HEK293 (cell line): ENCODE measurements at regions not wholly inside any gene's neighbourhood (a gene's known extent, or its start where the extent isn't known, plus 50 kb on each side); places are given as distances from the start of the nearest gene placed in this dataset.

Experiments
- CTCF ChIA-PET: fragments of 350-600 bp; formaldehyde crosslinking; extraction: SDS; loops from one replicate; lab custom pipeline; 2021; ENCODE audit warnings: antibody characterized with exemption; lab: Yijun Ruan, JAX
- POLR2A ChIA-PET: fragments of 300-600 bp; formaldehyde crosslinking; extraction: SDS; loops from one replicate; lab custom pipeline; 2020; ENCODE audit warnings: antibody characterized with exemption, inconsistent platforms; lab: Yijun Ruan, JAX
- H3K27ac ChIP-seq: fragments of 200-500 bp; sonication (Bioruptor generic); 2 replicates; pipeline ENCODE4 v1.5.1; 2014; ENCODE audit warnings: low read depth, low read length, control low read depth, inconsistent platforms; ENCODE audit errors: extremely low read depth
- H3K36me3 ChIP-seq, 2 experiments: fragments of 200-500 bp in 1 of 2; sonication (Bioruptor generic) in 1 of 2; 1 replicate in 1 of 2; 2 replicates in 1 of 2; pipeline ENCODE4 v1.5.1; 2014 to 2017; ENCODE audit warnings: inconsistent platforms in 2 of 2, low read length in 2 of 2; ENCODE audit not compliant: control insufficient read depth in 2 of 2, insufficient read depth in 1 of 2
- H3K4me1 ChIP-seq: fragments of 200-500 bp; sonication (Bioruptor generic); 2 replicates; pipeline ENCODE4 v1.5.1; 2014; ENCODE audit warnings: mild to moderate bottlenecking, low read length, inconsistent platforms; ENCODE audit not compliant: control insufficient read depth, insufficient read depth
- H3K4me3 ChIP-seq: 2 replicates; pipeline ENCODE4 v1.5.1; 2011; ENCODE audit warnings: low read depth, mild to moderate bottlenecking, control low read depth, low read length, moderate library complexity
- H3K9me3 ChIP-seq: fragments of 200-500 bp; sonication (Bioruptor generic); 2 replicates; pipeline ENCODE4 v1.5.1; 2014; ENCODE audit warnings: low read depth, low read length, inconsistent platforms; ENCODE audit not compliant: control insufficient read depth, insufficient read depth
- MEIS1 ChIP-seq: sonication (generic); formaldehyde crosslinking; IDR thresholded peaks from 2 replicates; pipeline ENCODE4 v1.8.1; 2022; ENCODE audit warnings: missing genetic modification reagents, mild to moderate bottlenecking, borderline replicate concordance
- OVOL3 ChIP-seq: fragments of 450-650 bp; formaldehyde crosslinking; IDR thresholded peaks from 2 replicates; pipeline ENCODE4 v1.5.1; 2016; ENCODE audit warnings: missing biosample characterization, missing genetic modification characterization
- ZBTB21 ChIP-seq: fragments of 450-650 bp; formaldehyde crosslinking; IDR thresholded peaks from 2 replicates; pipeline ENCODE4 v1.5.1; 2017; ENCODE audit warnings: missing biosample characterization, missing genetic modification characterization
- ZNF114 ChIP-seq: fragments of 450-650 bp; formaldehyde crosslinking; IDR thresholded peaks from 2 replicates; pipeline ENCODE4 v1.5.0; 2017; ENCODE audit warnings: missing biosample characterization, missing genetic modification characterization
- ZNF121 ChIP-seq: fragments of 450-650 bp; formaldehyde crosslinking; IDR thresholded peaks from 2 replicates; pipeline ENCODE4 v1.5.1; 2016; ENCODE audit warnings: missing biosample characterization, missing genetic modification characterization
- ZNF138 ChIP-seq: fragments of 450-650 bp; formaldehyde crosslinking; IDR thresholded peaks from 2 replicates; pipeline ENCODE4 v1.5.1; 2016; ENCODE audit warnings: missing biosample characterization, missing genetic modification characterization, borderline replicate concordance
- ZNF2 ChIP-seq: fragments of 450-650 bp; formaldehyde crosslinking; IDR thresholded peaks from 2 replicates; pipeline ENCODE4 v1.5.1; 2016; ENCODE audit warnings: missing biosample characterization, missing genetic modification characterization
- ZNF37A ChIP-seq: fragments of 450-650 bp; IDR thresholded peaks from 2 replicates; pipeline ENCODE4 v1.5.1; 2018; ENCODE audit warnings: missing biosample characterization, missing genetic modification characterization
- ZNF48 ChIP-seq: fragments of 450-650 bp; formaldehyde crosslinking; IDR thresholded peaks from 2 replicates; pipeline ENCODE4 v1.5.1; 2016; ENCODE audit warnings: missing biosample characterization, missing genetic modification characterization
- ZNF571 ChIP-seq: fragments of 450-650 bp; formaldehyde crosslinking; IDR thresholded peaks from 2 replicates; pipeline ENCODE4 v1.5.0; 2017; ENCODE audit warnings: missing biosample characterization, missing genetic modification characterization
- ZNF629 ChIP-seq: fragments of 450-650 bp; formaldehyde crosslinking; IDR thresholded peaks from 2 replicates; pipeline ENCODE4 v1.5.1; 2017; ENCODE audit warnings: missing biosample characterization, missing genetic modification characterization
- ZNF660 ChIP-seq: fragments of 450-650 bp; IDR thresholded peaks from 2 replicates; pipeline ENCODE4 v1.5.1; 2018; ENCODE audit warnings: missing biosample characterization, mild to moderate bottlenecking, missing genetic modification characterization
- ZNF707 ChIP-seq: fragments of 450-650 bp; formaldehyde crosslinking; IDR thresholded peaks from 2 replicates; pipeline ENCODE4 v1.5.1; 2016; ENCODE audit warnings: missing biosample characterization, missing genetic modification characterization
- TF ChIP-seq, protein P1 (sequence below): fragments of 450-650 bp; formaldehyde crosslinking; IDR thresholded peaks from 2 replicates; pipeline ENCODE4 v1.5.1; 2016; ENCODE audit warnings: missing biosample characterization, missing genetic modification characterization
- TF ChIP-seq, protein P2 (sequence below): fragments of 450-650 bp; formaldehyde crosslinking; IDR thresholded peaks from 2 replicates; pipeline ENCODE4 v1.5.1; 2016; ENCODE audit warnings: missing biosample characterization, missing genetic modification characterization
- TF ChIP-seq, protein P3 (sequence below): fragments of 450-650 bp; formaldehyde crosslinking; IDR thresholded peaks from 2 replicates; pipeline ENCODE4 v1.5.0; 2017; ENCODE audit warnings: missing biosample characterization, missing genetic modification characterization, borderline replicate concordance
- TF ChIP-seq, protein P4 (sequence below): fragments of 450-650 bp; formaldehyde crosslinking; IDR thresholded peaks from 2 replicates; pipeline ENCODE4 v1.5.1; 2017; ENCODE audit warnings: missing biosample characterization, missing genetic modification characterization

DNA sequence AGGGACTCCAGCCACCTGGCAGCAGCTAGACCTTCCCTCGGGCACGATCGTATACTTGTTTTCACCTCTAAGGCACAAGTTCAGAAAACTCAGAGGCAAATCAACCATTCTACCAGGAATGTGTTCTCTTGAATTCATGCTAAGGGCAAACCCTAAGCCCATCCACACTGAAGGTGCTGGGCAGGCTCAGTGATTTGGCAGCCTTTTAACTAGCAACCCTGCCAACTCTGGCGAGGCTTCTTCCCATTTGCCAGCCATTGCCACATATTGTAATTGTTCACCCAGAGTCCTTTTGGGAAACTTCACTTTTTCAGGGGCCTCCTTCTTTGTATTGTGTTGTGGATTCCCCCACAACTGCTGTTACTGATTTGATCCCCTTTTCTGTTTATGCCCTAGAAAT is 298.6 kb upstream of the LDB2 start:
- POLR2A ChIA-PET: no interaction called here
- no peaks in the 10 kb centered on the region for H3K9me3 ChIP-seq
- TF ChIP-seq ZNF629 (no peak), ZNF707 (tag by site-specific recombination) (no peak), OVOL3 (tag by site-specific recombination) (no peak), ZNF571 (tag by site-specific recombination) (no peak), ZNF48 (tag by site-specific recombination) (no peak), ZNF2 (no peak), MEIS1 (no peak), ZNF121 (tag by site-specific recombination) (no peak), ZNF114 (tag by site-specific recombination) (no peak), ZNF660 (tag by site-specific recombination) (no peak), ZNF138 (no peak), ZBTB21 (tag by site-specific recombination) (no peak), ZNF37A (tag by site-specific recombination) (no peak)
- TF ChIP-seq, protein P1, sequence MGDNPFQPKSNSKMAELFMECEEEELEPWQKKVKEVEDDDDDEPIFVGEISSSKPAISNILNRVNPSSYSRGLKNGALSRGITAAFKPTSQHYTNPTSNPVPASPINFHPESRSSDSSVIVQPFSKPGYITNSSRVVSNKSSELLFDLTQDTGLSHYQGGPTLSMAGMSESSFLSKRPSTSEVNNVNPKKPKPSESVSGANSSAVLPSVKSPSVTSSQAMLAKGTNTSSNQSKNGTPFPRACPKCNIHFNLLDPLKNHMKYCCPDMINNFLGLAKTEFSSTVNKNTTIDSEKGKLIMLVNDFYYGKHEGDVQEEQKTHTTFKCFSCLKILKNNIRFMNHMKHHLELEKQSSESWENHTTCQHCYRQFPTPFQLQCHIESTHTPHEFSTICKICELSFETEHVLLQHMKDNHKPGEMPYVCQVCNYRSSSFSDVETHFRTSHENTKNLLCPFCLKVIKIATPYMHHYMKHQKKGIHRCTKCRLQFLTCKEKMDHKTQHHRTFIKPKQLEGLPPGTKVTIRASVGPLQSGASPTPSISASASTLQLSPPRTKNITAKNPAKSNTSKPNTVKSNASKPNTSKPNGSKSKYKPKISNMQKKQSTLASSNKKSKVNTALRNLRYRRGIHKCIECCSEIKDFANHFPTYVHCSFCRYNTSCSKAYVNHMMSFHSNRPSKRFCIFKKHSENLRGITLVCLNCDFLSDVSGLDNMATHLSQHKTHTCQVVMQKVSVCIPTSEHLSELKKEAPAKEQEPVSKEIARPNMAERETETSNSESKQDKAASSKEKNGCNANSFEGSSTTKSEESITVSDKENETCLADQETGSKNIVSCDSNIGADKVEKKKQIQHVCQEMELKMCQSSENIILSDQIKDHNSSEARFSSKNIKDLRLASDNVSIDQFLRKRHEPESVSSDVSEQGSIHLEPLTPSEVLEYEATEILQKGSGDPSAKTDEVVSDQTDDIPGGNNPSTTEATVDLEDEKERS (tag by site-specific recombination): no peak
- TF ChIP-seq, protein P2, sequence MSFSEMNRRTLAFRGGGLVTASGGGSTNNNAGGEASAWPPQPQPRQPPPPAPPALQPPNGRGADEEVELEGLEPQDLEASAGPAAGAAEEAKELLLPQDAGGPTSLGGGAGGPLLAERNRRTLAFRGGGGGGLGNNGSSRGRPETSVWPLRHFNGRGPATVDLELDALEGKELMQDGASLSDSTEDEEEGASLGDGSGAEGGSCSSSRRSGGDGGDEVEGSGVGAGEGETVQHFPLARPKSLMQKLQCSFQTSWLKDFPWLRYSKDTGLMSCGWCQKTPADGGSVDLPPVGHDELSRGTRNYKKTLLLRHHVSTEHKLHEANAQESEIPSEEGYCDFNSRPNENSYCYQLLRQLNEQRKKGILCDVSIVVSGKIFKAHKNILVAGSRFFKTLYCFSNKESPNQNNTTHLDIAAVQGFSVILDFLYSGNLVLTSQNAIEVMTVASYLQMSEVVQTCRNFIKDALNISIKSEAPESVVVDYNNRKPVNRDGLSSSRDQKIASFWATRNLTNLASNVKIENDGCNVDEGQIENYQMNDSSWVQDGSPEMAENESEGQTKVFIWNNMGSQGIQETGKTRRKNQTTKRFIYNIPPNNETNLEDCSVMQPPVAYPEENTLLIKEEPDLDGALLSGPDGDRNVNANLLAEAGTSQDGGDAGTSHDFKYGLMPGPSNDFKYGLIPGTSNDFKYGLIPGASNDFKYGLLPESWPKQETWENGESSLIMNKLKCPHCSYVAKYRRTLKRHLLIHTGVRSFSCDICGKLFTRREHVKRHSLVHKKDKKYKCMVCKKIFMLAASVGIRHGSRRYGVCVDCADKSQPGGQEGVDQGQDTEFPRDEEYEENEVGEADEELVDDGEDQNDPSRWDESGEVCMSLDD (tag by site-specific recombination): no peak
- TF ChIP-seq, protein P3, sequence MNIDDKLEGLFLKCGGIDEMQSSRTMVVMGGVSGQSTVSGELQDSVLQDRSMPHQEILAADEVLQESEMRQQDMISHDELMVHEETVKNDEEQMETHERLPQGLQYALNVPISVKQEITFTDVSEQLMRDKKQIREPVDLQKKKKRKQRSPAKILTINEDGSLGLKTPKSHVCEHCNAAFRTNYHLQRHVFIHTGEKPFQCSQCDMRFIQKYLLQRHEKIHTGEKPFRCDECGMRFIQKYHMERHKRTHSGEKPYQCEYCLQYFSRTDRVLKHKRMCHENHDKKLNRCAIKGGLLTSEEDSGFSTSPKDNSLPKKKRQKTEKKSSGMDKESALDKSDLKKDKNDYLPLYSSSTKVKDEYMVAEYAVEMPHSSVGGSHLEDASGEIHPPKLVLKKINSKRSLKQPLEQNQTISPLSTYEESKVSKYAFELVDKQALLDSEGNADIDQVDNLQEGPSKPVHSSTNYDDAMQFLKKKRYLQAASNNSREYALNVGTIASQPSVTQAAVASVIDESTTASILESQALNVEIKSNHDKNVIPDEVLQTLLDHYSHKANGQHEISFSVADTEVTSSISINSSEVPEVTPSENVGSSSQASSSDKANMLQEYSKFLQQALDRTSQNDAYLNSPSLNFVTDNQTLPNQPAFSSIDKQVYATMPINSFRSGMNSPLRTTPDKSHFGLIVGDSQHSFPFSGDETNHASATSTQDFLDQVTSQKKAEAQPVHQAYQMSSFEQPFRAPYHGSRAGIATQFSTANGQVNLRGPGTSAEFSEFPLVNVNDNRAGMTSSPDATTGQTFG (tag by site-specific recombination): no peak
- TF ChIP-seq, protein P4, sequence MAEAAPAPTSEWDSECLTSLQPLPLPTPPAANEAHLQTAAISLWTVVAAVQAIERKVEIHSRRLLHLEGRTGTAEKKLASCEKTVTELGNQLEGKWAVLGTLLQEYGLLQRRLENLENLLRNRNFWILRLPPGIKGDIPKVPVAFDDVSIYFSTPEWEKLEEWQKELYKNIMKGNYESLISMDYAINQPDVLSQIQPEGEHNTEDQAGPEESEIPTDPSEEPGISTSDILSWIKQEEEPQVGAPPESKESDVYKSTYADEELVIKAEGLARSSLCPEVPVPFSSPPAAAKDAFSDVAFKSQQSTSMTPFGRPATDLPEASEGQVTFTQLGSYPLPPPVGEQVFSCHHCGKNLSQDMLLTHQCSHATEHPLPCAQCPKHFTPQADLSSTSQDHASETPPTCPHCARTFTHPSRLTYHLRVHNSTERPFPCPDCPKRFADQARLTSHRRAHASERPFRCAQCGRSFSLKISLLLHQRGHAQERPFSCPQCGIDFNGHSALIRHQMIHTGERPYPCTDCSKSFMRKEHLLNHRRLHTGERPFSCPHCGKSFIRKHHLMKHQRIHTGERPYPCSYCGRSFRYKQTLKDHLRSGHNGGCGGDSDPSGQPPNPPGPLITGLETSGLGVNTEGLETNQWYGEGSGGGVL (tag by site-specific recombination): no peak
- TF ChIP-seq, all 188 proteins: peak for 0
- no peaks in the 10 kb centered on the region for H3K4me1 ChIP-seq
- CTCF ChIA-PET: no interaction called here
- no peak overlapping the region for H3K4me3 ChIP-seq
- no peak overlapping the region for H3K27ac ChIP-seq
- no peaks in the 10 kb centered on the region for H3K36me3 ChIP-seq
